HepG2 (cell line): ENCODE measurements at regions not wholly inside any gene's neighbourhood (a gene's known extent, or its start where the extent isn't known, plus 50 kb on each side); places are given as distances from the start of the nearest gene placed in this dataset.

Source experiments
- ARNT ChIP-seq: fragments of 450-650 bp; IDR thresholded peaks from 2 replicates; pipeline ENCODE4 v1.6.1; 2017
- ATF1 ChIP-seq: IDR thresholded peaks from 2 replicates; pipeline ENCODE4 v1.6.1; 2016; ENCODE audit warnings: mild to moderate bottlenecking, control low read depth
- CCAR2 ChIP-seq: fragments of 200-400 bp; formaldehyde crosslinking; optimal IDR thresholded peaks from 2 replicates; pipeline ENCODE3; 2018; ENCODE audit warnings: low read depth, mild to moderate bottlenecking, low read length, moderate library complexity
- CTCF ChIP-seq: sonication (generic); formaldehyde crosslinking; IDR thresholded peaks from 2 replicates; pipeline ENCODE4 v1.5.0; 2020; ENCODE audit warnings: mild to moderate bottlenecking, missing genetic modification reagents, moderate library complexity
- HNRNPL ChIP-seq: fragments of 200-400 bp; formaldehyde crosslinking; IDR thresholded peaks from 2 replicates; pipeline ENCODE4 v1.6.1; 2017; ENCODE audit warnings: mild to moderate bottlenecking, low read depth, low read length
- PHB2 ChIP-seq: fragments of 450-650 bp; IDR thresholded peaks from 2 replicates; pipeline ENCODE4 v1.6.1; 2018; ENCODE audit not compliant: partially characterized antibody
- PHF8 ChIP-seq: sonication (generic); formaldehyde crosslinking; IDR thresholded peaks from 2 replicates; pipeline ENCODE4 v1.5.0; 2020; ENCODE audit warnings: missing genetic modification reagents
- POLR2A ChIP-seq, 2 experiments: IDR thresholded peaks; 2 replicates each; pipeline ENCODE4 v1.6.1; 2011; ENCODE audit warnings: low read depth in 2 of 2, low read length in 2 of 2, mild to moderate bottlenecking in 1 of 2, moderate library complexity in 1 of 2; ENCODE audit not compliant: insufficient read depth in 1 of 2
- TAF1 ChIP-seq: sonication (generic); formaldehyde crosslinking; IDR thresholded peaks from 2 replicates; pipeline ENCODE4 v1.4.0; 2020; ENCODE audit warnings: missing genetic modification reagents
- ZC3H4 ChIP-seq: sonication (generic); formaldehyde crosslinking; IDR thresholded peaks from 2 replicates; pipeline ENCODE4 v1.4.0; 2020; ENCODE audit warnings: missing genetic modification reagents, borderline replicate concordance
- ZNF720 ChIP-seq: sonication (generic); formaldehyde crosslinking; IDR thresholded peaks from 2 replicates; pipeline ENCODE4 v1.4.0; 2020; ENCODE audit warnings: missing genetic modification reagents
- TF ChIP-seq, protein P1 (sequence below): sonication (generic); formaldehyde crosslinking; IDR thresholded peaks from 2 replicates; pipeline ENCODE4 v1.4.0; 2020; ENCODE audit warnings: missing genetic modification reagents
- TF ChIP-seq, protein P2 (sequence below): sonication (generic); formaldehyde crosslinking; IDR thresholded peaks from one replicate; pipeline ENCODE4 v1.5.1; 2020; ENCODE audit warnings: mild to moderate bottlenecking, missing genetic modification reagents; ENCODE audit errors: not compliant biosample characterization
- TF ChIP-seq, protein P3 (sequence below): sonication (generic); formaldehyde crosslinking; IDR thresholded peaks from 2 replicates; pipeline ENCODE4 v1.5.0; 2020; ENCODE audit warnings: mild to moderate bottlenecking, missing genetic modification reagents

- TF ChIP-seq HNRNPL, result no peak
- TF ChIP-seq ATF1, result no peak
- TF ChIP-seq CCAR2, result no peak
- no peak for TF ChIP-seq PHB2
- TF ChIP-seq TAF1, result no peak
- no peak for TF ChIP-seq ZC3H4
- no peak for TF ChIP-seq CTCF (CRISPR knock-in tag)
- TF ChIP-seq, protein P1, sequence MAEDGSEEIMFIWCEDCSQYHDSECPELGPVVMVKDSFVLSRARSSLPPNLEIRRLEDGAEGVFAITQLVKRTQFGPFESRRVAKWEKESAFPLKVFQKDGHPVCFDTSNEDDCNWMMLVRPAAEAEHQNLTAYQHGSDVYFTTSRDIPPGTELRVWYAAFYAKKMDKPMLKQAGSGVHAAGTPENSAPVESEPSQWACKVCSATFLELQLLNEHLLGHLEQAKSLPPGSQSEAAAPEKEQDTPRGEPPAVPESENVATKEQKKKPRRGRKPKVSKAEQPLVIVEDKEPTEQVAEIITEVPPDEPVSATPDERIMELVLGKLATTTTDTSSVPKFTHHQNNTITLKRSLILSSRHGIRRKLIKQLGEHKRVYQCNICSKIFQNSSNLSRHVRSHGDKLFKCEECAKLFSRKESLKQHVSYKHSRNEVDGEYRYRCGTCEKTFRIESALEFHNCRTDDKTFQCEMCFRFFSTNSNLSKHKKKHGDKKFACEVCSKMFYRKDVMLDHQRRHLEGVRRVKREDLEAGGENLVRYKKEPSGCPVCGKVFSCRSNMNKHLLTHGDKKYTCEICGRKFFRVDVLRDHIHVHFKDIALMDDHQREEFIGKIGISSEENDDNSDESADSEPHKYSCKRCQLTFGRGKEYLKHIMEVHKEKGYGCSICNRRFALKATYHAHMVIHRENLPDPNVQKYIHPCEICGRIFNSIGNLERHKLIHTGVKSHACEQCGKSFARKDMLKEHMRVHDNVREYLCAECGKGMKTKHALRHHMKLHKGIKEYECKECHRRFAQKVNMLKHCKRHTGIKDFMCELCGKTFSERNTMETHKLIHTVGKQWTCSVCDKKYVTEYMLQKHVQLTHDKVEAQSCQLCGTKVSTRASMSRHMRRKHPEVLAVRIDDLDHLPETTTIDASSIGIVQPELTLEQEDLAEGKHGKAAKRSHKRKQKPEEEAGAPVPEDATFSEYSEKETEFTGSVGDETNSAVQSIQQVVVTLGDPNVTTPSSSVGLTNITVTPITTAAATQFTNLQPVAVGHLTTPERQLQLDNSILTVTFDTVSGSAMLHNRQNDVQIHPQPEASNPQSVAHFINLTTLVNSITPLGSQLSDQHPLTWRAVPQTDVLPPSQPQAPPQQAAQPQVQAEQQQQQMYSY (CRISPR knock-in tag), result no peak
- TF ChIP-seq ZNF720 (CRISPR knock-in tag), result no peak
- TF ChIP-seq ARNT, result no peak
- TF ChIP-seq, protein P2, sequence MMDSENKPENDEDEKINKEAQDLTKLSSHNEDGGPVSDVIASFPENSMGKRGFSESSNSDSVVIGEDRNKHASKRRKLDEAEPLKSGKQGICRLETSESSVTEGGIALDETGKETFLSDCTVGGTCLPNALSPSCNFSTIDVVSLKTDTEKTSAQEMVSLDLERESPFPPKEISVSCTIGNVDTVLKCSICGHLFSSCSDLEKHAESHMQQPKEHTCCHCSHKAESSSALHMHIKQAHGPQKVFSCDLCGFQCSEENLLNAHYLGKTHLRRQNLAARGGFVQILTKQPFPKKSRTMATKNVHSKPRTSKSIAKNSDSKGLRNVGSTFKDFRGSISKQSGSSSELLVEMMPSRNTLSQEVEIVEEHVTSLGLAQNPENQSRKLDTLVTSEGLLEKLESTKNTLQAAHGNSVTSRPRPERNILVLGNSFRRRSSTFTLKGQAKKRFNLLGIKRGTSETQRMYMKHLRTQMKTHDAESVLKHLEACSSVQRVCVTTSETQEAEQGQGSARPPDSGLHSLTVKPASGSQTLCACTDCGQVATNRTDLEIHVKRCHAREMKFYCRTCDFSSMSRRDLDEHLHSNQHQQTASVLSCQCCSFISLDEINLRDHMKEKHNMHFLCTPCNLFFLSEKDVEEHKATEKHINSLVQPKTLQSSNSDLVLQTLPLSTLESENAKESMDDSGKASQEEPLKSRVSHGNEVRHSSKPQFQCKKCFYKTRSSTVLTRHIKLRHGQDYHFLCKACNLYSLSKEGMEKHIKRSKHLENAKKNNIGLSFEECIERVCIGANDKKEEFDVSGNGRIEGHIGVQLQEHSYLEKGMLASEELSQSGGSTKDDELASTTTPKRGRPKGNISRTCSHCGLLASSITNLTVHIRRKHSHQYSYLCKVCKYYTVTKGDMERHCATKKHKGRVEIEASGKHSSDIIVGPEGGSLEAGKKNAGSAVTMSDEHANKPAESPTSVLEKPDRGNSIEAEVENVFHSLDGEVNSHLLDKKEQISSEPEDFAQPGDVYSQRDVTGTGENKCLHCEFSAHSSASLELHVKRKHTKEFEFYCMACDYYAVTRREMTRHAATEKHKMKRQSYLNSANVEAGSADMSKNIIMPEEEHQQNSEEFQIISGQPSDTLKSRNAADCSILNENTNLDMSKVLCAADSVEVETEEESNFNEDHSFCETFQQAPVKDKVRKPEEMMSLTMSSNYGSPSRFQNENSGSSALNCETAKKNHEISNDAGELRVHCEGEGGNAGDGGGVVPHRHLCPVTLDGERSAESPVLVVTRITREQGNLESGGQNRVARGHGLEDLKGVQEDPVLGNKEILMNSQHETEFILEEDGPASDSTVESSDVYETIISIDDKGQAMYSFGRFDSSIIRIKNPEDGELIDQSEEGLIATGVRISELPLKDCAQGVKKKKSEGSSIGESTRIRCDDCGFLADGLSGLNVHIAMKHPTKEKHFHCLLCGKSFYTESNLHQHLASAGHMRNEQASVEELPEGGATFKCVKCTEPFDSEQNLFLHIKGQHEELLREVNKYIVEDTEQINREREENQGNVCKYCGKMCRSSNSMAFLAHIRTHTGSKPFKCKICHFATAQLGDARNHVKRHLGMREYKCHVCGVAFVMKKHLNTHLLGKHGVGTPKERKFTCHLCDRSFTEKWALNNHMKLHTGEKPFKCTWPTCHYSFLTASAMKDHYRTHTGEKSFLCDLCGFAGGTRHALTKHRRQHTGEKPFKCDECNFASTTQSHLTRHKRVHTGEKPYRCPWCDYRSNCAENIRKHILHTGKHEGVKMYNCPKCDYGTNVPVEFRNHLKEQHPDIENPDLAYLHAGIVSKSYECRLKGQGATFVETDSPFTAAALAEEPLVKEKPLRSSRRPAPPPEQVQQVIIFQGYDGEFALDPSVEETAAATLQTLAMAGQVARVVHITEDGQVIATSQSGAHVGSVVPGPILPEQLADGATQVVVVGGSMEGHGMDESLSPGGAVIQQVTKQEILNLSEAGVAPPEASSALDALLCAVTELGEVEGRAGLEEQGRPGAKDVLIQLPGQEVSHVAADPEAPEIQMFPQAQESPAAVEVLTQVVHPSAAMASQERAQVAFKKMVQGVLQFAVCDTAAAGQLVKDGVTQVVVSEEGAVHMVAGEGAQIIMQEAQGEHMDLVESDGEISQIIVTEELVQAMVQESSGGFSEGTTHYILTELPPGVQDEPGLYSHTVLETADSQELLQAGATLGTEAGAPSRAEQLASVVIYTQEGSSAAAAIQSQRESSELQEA (CRISPR knock-in tag), result no peak
- TF ChIP-seq PHF8, result no peak
- TF ChIP-seq, protein P3, sequence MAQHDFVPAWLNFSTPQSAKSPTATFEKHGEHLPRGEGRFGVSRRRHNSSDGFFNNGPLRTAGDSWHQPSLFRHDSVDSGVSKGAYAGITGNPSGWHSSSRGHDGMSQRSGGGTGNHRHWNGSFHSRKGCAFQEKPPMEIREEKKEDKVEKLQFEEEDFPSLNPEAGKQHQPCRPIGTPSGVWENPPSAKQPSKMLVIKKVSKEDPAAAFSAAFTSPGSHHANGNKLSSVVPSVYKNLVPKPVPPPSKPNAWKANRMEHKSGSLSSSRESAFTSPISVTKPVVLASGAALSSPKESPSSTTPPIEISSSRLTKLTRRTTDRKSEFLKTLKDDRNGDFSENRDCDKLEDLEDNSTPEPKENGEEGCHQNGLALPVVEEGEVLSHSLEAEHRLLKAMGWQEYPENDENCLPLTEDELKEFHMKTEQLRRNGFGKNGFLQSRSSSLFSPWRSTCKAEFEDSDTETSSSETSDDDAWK, result no peak
- no peak for TF ChIP-seq POLR2A (IDR thresholded peaks at IDR 0.05; ENCODE audit: insufficient read depth in 1 of 2, low read depth in 2 of 2, low read length in 2 of 2)
Measured at GRCh38 chr4:1516881-1517480, 110.7 kb upstream of the NKX1-1 start.
